Superior temporal gyrus (tissue), 1 donor: ENCODE measurements at regions not wholly inside any gene's neighbourhood (a gene's known extent, or its start where the extent isn't known, plus 50 kb on each side); places are given as distances from the start of the nearest gene placed in this dataset.
"Not testable (repeated sequence)": the region's sequence is repeated elsewhere in the genome, so short reads cannot be mapped to it uniquely, and the experiment has no call there.

Source experiments
- DNase-seq: peaks from one replicate; pipeline ENCODE4 v3.0.0-alpha.2; 2016; ENCODE audit errors: extremely low spot score

DNA sequence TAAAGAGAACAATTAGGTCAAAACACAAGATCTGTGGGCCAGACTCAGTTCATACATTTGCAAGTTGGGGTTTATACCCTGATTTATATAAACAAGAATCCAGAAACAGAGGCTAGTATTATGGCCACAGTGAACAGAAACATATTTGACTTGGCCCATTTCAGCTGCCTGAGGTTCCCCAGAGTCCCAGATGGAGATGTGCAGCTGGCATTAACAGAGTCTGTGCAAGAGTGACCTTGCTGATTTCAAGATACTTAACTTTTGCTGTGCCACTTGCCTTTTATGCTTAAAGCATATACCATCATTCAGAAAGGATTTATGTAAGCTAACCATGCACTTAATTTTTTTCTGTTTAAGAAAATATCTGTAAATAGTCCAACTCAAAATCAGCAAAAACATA is 636.3 kb downstream of the TRIB2 start:
- DNase-seq: no peak

- no peak for DNase-seq
Observed at GRCh38 chr2:13354031-13354430, 637.3 kb downstream of the TRIB2 start.

- not testable (repeated sequence) for DNase-seq
Observed at GRCh38 chr2:13381928-13382327, 665.2 kb downstream of the TRIB2 start.

DNA sequence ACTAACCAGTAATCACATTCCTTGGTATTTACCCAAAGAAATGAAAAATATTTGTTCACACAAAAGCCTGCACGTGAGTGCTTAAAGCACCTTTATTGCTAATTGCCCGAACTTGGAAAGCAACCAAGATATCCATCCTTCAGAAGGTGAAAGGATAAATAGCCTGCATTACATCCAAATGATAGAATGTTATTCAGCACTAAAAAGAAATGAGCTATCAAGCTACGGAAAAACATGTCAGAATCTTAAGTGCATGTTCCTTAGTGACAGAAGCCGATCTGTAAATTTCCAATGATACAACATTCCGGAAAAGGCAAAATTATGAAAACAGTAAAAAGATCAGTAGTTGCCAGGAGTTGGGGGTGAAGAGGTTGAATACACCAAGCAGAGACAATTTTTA is 672.4 kb downstream of the TRIB2 start:
- DNase-seq: not testable (repeated sequence)

DNA sequence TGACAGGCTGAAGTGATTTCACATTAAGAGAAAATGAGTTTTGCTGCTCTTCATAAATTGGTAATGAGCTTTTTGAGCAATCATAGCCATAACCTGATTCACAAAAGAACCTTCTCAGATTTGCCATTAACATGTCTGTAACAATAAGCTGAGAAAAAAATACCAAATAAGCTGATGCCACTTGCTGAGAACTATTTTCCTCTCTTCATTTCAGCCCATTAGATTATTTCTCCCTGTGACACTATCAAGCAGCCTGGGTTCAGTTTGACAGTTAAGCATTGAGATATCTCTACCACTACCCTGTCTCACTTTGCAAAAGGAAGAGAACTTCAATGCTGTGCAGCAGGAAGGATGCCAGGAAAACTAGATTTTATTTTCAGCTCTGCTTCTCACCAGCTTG is 673.9 kb downstream of the TRIB2 start:
- DNase-seq: no peak

- DNase-seq: no peak
Observed at GRCh38 chr2:13401312-13401711, 684.6 kb downstream of the TRIB2 start.

GRCh38 chr2:13413989-13414388 is 697.3 kb downstream of the TRIB2 start:
- DNase-seq: no peak

GRCh38 chr2:13414897-13415296 is 698.2 kb downstream of the TRIB2 start:
- no peak for DNase-seq

DNA sequence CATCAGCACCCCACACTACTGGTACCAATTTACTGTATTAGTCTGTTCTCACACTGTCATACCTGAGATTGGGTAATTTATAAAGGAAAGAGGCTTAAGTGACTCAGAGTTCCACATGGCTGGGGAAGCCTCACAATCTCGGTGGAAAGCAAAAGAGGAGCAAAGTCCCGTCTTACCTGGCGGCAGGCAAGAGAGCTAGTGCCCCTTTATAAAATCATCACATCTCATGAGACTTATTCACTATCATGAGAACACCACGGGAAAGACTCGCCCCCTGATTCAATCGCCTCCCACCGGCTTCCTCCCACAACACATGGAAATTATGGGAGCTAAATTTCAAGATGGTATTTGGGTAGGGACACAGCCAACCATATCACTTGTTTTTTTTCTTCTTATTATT is 717.2 kb downstream of the TRIB2 start:
- no peak for DNase-seq

DNA sequence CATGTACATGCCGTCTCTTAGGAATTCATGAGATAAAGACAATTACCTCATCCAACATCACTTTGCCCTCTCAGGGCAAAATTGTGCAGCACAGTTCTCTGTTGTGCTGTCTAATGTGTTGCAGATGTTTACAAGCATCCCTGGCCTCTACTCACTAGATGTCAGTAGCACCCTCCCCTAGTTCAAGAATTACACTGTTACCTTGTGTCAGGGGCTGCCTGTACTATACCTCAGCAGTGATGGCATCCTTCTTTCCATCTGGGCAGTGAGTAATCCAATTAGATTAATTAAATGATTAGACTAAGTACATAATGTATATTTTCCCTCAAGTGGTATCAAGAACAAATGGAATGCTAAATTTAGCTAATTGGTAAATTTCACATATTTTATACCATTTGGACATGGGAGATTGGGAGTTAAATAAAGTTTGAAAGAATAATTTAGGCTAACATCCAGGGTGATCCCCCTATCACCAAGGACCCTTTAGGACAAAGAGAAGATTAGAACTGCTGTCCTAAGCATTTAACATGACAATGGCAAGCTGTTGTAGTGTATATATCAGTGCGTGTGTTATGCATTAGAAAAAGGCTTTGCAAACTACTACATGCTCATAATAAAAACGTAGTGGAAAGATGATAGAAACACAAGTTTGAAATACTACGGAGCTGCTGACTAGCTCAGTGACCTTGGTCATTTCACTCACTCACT is 727.0 kb downstream of the TRIB2 start:
- not testable (repeated sequence) for DNase-seq

DNA sequence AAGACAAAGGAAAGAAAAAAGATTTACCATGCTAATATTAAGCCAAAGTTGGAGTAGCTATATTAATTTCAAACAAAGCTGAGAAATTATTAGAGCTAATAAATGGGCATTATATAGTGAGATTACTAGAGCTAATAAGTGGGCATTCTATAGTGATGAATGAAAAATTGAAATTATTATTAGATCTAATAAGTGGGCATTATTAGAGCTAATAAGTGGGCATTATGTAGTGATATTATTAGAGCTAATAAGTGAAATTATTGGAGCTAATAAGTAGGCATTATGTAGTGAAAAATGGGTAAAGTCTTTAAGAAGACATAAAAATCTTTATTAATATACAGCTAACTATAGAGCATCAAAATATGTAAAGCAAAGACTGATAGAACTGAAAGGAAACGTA is 745.7 kb downstream of the TRIB2 start:
- DNase-seq: no peak

DNA sequence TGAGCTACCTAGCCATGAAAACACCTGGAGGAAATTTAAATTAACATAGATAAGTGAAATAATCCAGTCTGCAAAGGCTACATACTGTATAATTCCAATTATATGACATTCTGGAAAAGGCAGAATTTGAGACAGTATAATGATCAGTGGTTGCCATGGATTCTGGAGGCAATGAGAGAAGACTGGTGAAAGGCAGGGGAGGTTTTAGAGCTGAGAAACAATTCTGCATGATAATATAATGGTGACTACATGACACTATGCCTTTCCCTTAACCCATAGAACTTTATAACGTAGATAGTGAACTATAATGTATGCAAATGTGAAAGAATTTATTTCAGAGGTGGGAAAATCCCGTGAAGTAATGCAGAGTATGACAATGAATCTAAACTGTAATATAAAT is 749.3 kb downstream of the TRIB2 start:
- DNase-seq: no peak

GRCh38 chr2:13474538-13474937 is 757.8 kb downstream of the TRIB2 start:
- DNase-seq: no peak

GRCh38 chr2:13480057-13480456 is 763.3 kb downstream of the TRIB2 start:
- DNase-seq: no peak

- DNase-seq: no peak
Observed at GRCh38 chr2:13481201-13481600, 764.5 kb downstream of the TRIB2 start.

GRCh38 chr2:13485256-13485655 is 768.5 kb downstream of the TRIB2 start:
- no peak for DNase-seq

DNA sequence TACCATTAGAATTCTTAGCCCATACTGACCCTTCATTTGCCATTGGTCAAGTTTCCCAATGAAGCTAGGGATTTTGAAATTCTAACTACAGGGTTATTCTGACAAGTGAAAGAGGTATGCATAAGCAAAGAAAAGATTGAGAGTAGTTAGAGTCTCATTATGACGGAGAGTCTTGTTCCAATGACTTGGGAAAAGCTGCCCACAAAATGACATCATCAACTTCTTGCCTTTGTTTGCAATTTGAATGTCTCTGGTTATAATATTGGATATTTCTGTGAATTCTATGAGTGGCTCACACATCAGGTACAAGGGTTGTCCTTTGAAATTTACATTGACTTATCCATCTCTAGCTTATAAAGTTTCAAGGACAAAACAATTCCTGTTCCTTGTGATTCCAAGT is 772.2 kb downstream of the TRIB2 start:
- DNase-seq: no peak

- no peak for DNase-seq
Observed at GRCh38 chr2:13492262-13492661, 775.5 kb downstream of the TRIB2 start.

DNA sequence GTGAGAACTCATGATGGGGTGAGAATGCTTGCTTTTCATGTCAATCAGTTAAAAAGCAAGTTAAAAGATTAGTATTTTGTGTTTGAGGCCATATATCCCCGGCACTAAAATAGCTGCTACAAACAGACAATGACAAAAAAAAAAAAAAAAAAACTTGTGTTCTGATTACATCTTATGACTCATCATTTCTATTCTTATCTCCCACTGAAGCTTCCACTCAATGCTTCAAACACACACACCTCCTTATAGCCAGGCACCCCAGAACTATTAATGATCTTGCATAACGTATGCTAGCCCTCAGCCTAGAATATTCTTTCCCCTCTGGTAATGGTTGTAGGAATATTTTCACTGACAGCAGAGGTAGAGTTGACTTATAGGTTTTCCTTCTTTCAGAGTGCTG is 778.3 kb downstream of the TRIB2 start:
- DNase-seq: no peak

DNA sequence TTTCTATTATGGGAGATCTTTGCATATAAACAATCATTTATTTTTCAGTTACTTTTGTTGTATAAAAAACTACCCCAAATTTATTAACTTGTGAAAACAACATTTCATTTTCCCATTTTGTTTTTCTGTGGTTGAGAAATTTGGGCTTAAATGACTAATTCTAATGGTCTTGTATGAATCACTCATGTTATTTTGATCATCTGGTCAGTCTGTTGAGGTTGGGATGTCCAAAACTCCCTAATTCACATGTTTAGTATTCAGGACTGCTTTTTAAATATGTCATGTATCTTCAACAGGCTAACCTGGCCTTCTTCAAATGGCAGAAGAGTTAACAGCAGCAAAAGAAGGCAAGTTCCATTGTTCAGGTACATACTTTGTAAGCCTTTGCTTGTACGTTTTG is 788.1 kb downstream of the TRIB2 start:
- DNase-seq: no peak

DNA sequence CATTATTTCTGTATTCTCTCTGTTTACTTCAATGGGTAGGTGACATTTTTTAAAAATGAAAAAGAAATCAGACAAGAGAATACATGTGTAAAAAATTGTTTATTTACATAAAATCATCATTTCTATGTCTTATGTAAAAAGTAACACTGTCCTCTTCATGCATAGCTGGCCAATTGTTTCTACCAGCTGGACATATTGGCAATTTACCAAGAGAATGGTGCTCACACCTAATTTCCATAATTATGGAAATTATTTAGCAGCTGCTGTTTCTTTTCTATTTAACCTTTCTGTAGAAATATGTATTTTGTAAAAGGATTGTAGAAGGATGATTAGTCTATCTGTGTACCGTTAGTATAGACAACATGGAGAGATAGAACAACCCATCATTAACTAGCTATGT is 791.9 kb downstream of the TRIB2 start:
- DNase-seq: no peak

GRCh38 chr2:13515254-13515653 is 798.5 kb downstream of the TRIB2 start:
- no peak for DNase-seq

- no peak for DNase-seq
Observed at GRCh38 chr2:13522096-13522495, 805.4 kb downstream of the TRIB2 start.
